Activated CD4-positive, alpha-beta T cell treated with anti-CD3 and anti-CD28 coated beads, Interleukin-2, amount 10 ng/mL, durations not matched to agents 7 days and 5 days (primary cell): ENCODE measurements at regions not wholly inside any gene's neighbourhood (a gene's known extent, or its start where the extent isn't known, plus 50 kb on each side); places are given as distances from the start of the nearest gene placed in this dataset.

Experiments
- CTCF ChIA-PET: fragments of 350-600 bp; sonication (Branson Sonifier 250); formaldehyde crosslinking; loops from one replicate; lab custom pipeline; 2021; ENCODE audit warnings: antibody characterized with exemption; lab: Charles Lee
- POLR2A ChIA-PET: fragments of 350-600 bp; sonication (Branson Sonifier 250); formaldehyde crosslinking; loops from one replicate; lab custom pipeline; 2021; ENCODE audit warnings: antibody characterized with exemption; lab: Charles Lee
- DNase-seq: peaks from one replicate; pipeline ENCODE4 v3.0.0-alpha.2; 2020
- H3K27ac Mint-ChIP-seq: one replicate; pipeline ENCODE4 v1.8.0; 2021; ENCODE audit warnings: mild to moderate bottlenecking, moderate library complexity, mixed read lengths
- H3K27me3 Mint-ChIP-seq: one replicate; pipeline ENCODE4 v1.8.0; 2021; ENCODE audit warnings: mixed read lengths
- H3K36me3 Mint-ChIP-seq: one replicate; pipeline ENCODE4 v1.8.0; 2021; ENCODE audit warnings: low read depth, mixed read lengths
- H3K4me1 Mint-ChIP-seq: one replicate; pipeline ENCODE4 v1.8.0; 2021; ENCODE audit warnings: mixed read lengths
- H3K4me3 Mint-ChIP-seq: one replicate; pipeline ENCODE4 v1.8.0; 2021; ENCODE audit warnings: mild to moderate bottlenecking, moderate library complexity, mixed read lengths
- H3K9me3 Mint-ChIP-seq: one replicate; pipeline ENCODE4 v1.8.0; 2021; ENCODE audit warnings: mixed read lengths

GRCh38 chr16:86079255-86079885 lies 180.4 kb downstream of the IRF8 start:
- DNase-seq = no peak
- Mint-ChIP-seq H3K36me3 (no peaks in the 10 kb centered on the region), H3K27me3 (peaks cover 9% of the 10 kb centered on the region), H3K27ac (no peak overlapping the region), H3K9me3 (no peaks in the 10 kb centered on the region), H3K4me1 (no peaks in the 10 kb centered on the region), H3K4me3 (no peak overlapping the region)
- CTCF ChIA-PET = interaction anchor here (0.6 kb wide), 1 partner anchor 218 kb away, joined by 3 read pairs; no protein-coding TSS in a partner anchor
- POLR2A ChIA-PET = no interaction called here

GRCh38 chr16:86080131-86080875 lies 181.3 kb downstream of the IRF8 start:
- POLR2A ChIA-PET = no interaction called here
- Mint-ChIP-seq H3K36me3 (no peaks in the 10 kb centered on the region), H3K9me3 (no peaks in the 10 kb centered on the region), H3K4me3 (no peak overlapping the region), H3K27me3 (peaks cover 9% of the 10 kb centered on the region), H3K27ac (no peak overlapping the region), H3K4me1 (no peaks in the 10 kb centered on the region)
- CTCF ChIA-PET = no interaction called here
- DNase-seq = no peak

GRCh38 chr16:86080982-86081381 lies 182.0 kb downstream of the IRF8 start:
- Mint-ChIP-seq H3K4me3 (no peak overlapping the region), H3K4me1 (peaks cover 4% of the 10 kb centered on the region), H3K27me3 (peaks cover 9% of the 10 kb centered on the region), H3K27ac (no peak overlapping the region), H3K36me3 (no peaks in the 10 kb centered on the region), H3K9me3 (no peaks in the 10 kb centered on the region)
- ChIA-PET POLR2A (no interaction called here), CTCF (no interaction called here)
- DNase-seq = no peak

- H3K27me3 Mint-ChIP-seq = peaks cover 9% of the 10 kb centered on the region
- H3K9me3 Mint-ChIP-seq = no peaks in the 10 kb centered on the region
- peaks cover 19% of the 10 kb centered on the region for H3K4me1 Mint-ChIP-seq
- no peak for DNase-seq
- H3K4me3 Mint-ChIP-seq = no peak overlapping the region
- ChIA-PET POLR2A (no interaction called here), CTCF (no interaction called here)
- H3K27ac Mint-ChIP-seq = no peak overlapping the region
- H3K36me3 Mint-ChIP-seq = no peaks in the 10 kb centered on the region
Observed at GRCh38 chr16:86082418-86083030, 183.6 kb downstream of the IRF8 start.

- H3K27me3 Mint-ChIP-seq = peaks cover 9% of the 10 kb centered on the region
- H3K4me3 Mint-ChIP-seq = no peak overlapping the region
- no peak overlapping the region for H3K27ac Mint-ChIP-seq
- CTCF ChIA-PET = no interaction called here
- DNase-seq = no peak
- H3K9me3 Mint-ChIP-seq = no peaks in the 10 kb centered on the region
- H3K36me3 Mint-ChIP-seq = no peaks in the 10 kb centered on the region
- POLR2A ChIA-PET = no interaction called here
- peaks cover 27% of the 10 kb centered on the region for H3K4me1 Mint-ChIP-seq
Observed at GRCh38 chr16:86083382-86084002, 184.5 kb downstream of the IRF8 start.

GRCh38 chr16:86085161-86085611 lies 186.2 kb downstream of the IRF8 start:
- CTCF ChIA-PET = no interaction called here
- H3K4me3 Mint-ChIP-seq = no peak overlapping the region
- no peaks in the 10 kb centered on the region for H3K36me3 Mint-ChIP-seq
- H3K9me3 Mint-ChIP-seq = no peaks in the 10 kb centered on the region
- H3K27ac Mint-ChIP-seq = peak overlapping the region; percentile 84
- no peaks in the 10 kb centered on the region for H3K27me3 Mint-ChIP-seq
- DNase-seq = no peak
- H3K4me1 Mint-ChIP-seq = peaks cover 43% of the 10 kb centered on the region
- POLR2A ChIA-PET = no interaction called here

- ChIA-PET CTCF (no interaction called here), POLR2A (no interaction called here)
- Mint-ChIP-seq H3K9me3 (no peaks in the 10 kb centered on the region), H3K36me3 (no peaks in the 10 kb centered on the region), H3K27ac (peak overlapping the region; percentile 84), H3K4me1 (peaks cover 49% of the 10 kb centered on the region), H3K4me3 (no peak overlapping the region), H3K27me3 (no peaks in the 10 kb centered on the region)
- DNase-seq = no peak
Observed at GRCh38 chr16:86085795-86086194, 186.8 kb downstream of the IRF8 start.

GRCh38 chr16:86086471-86086870 lies 187.5 kb downstream of the IRF8 start:
- H3K36me3 Mint-ChIP-seq = no peaks in the 10 kb centered on the region
- ChIA-PET CTCF (no interaction called here), POLR2A (no interaction called here)
- H3K9me3 Mint-ChIP-seq = no peaks in the 10 kb centered on the region
- no peak overlapping the region for H3K4me3 Mint-ChIP-seq
- peak; percentile 22 for DNase-seq
- peak overlapping the region; percentile 84 for H3K27ac Mint-ChIP-seq
- no peaks in the 10 kb centered on the region for H3K27me3 Mint-ChIP-seq
- H3K4me1 Mint-ChIP-seq = peaks cover 49% of the 10 kb centered on the region

GRCh38 chr16:86087011-86087895 lies 188.3 kb downstream of the IRF8 start:
- no peaks in the 10 kb centered on the region for H3K27me3 Mint-ChIP-seq
- H3K9me3 Mint-ChIP-seq = no peaks in the 10 kb centered on the region
- H3K36me3 Mint-ChIP-seq = no peaks in the 10 kb centered on the region
- H3K4me3 Mint-ChIP-seq = no peak overlapping the region
- ChIA-PET POLR2A (no interaction called here), CTCF (no interaction called here)
- peak overlapping the region; percentile 84 for H3K27ac Mint-ChIP-seq
- no peak for DNase-seq
- H3K4me1 Mint-ChIP-seq = peaks cover 49% of the 10 kb centered on the region

GRCh38 chr16:86087896-86088230 lies 188.9 kb downstream of the IRF8 start:
- H3K27me3 Mint-ChIP-seq = no peaks in the 10 kb centered on the region
- ChIA-PET POLR2A (no interaction called here), CTCF (no interaction called here)
- no peak overlapping the region for H3K27ac Mint-ChIP-seq
- H3K4me1 Mint-ChIP-seq = peaks cover 49% of the 10 kb centered on the region
- no peak for DNase-seq
- no peaks in the 10 kb centered on the region for H3K36me3 Mint-ChIP-seq
- H3K4me3 Mint-ChIP-seq = no peak overlapping the region
- no peaks in the 10 kb centered on the region for H3K9me3 Mint-ChIP-seq

- H3K36me3 Mint-ChIP-seq = no peaks in the 10 kb centered on the region
- H3K27me3 Mint-ChIP-seq = no peaks in the 10 kb centered on the region
- POLR2A ChIA-PET = no interaction called here
- H3K4me3 Mint-ChIP-seq = no peak overlapping the region
- no peaks in the 10 kb centered on the region for H3K9me3 Mint-ChIP-seq
- CTCF ChIA-PET = no interaction called here
- no peak overlapping the region for H3K27ac Mint-ChIP-seq
- DNase-seq = no peak
- peaks cover 49% of the 10 kb centered on the region for H3K4me1 Mint-ChIP-seq
Observed at GRCh38 chr16:86088287-86088686, 189.3 kb downstream of the IRF8 start.

- Mint-ChIP-seq H3K4me1 (peaks cover 49% of the 10 kb centered on the region), H3K27me3 (no peaks in the 10 kb centered on the region), H3K36me3 (no peaks in the 10 kb centered on the region), H3K27ac (peak overlapping the region; percentile 19), H3K4me3 (no peak overlapping the region), H3K9me3 (no peaks in the 10 kb centered on the region)
- POLR2A ChIA-PET = no interaction called here
- DNase-seq = no peak
- CTCF ChIA-PET = no interaction called here
Observed at GRCh38 chr16:86088816-86089215, 189.9 kb downstream of the IRF8 start.
